GM23338 (cell line): ENCODE measurements at regions not wholly inside any gene's neighbourhood (a gene's known extent, or its start where the extent isn't known, plus 50 kb on each side); places are given as distances from the start of the nearest gene placed in this dataset.

ENCODE experiments used
- ATAC-seq: fragments of 200-7000 bp; cut with Tn5 transposase; 3 replicates; pipeline ENCODE4 v1.9.1; 2020
- DNase-seq: peaks from one replicate; pipeline ENCODE4 v3.0.0-alpha.2; 2015; ENCODE audit warnings: low spot score
- H2AFZ ChIP-seq: fragments of 200-600 bp; sonication (generic); 2 replicates; pipeline ENCODE4 v1.8.0; 2016; ENCODE audit warnings: antibody characterized with exemption, mild to moderate bottlenecking, moderate library complexity
- H3F3A ChIP-seq: fragments of 200-600 bp; sonication (generic); replicated peaks from 2 replicates; pipeline ENCODE4 v1.8.0; 2017; ENCODE audit warnings: antibody characterized with exemption, mixed run types, low read depth
- H3K27ac ChIP-seq: fragments of 200-600 bp; sonication (generic); 2 replicates; pipeline ENCODE4 v1.6.1; 2016; ENCODE audit warnings: low read depth
- H3K27me3 ChIP-seq: fragments of 200-600 bp; sonication (generic); 2 replicates; pipeline ENCODE4 v1.8.0; 2016; ENCODE audit warnings: mild to moderate bottlenecking, mixed run types, moderate library complexity; ENCODE audit not compliant: insufficient read depth
- H3K36me3 ChIP-seq: fragments of 200-600 bp; sonication (generic); 2 replicates; pipeline ENCODE4 v1.8.0; 2016; ENCODE audit warnings: mild to moderate bottlenecking; ENCODE audit not compliant: insufficient read depth
- H3K4me1 ChIP-seq: fragments of 200-600 bp; sonication (generic); 2 replicates; pipeline ENCODE4 v1.8.0; 2016; ENCODE audit warnings: mild to moderate bottlenecking, moderate library complexity; ENCODE audit not compliant: insufficient read depth
- H3K4me2 ChIP-seq: fragments of 200-600 bp; sonication (generic); 2 replicates; pipeline ENCODE4 v1.7.1; 2017; ENCODE audit warnings: mixed run types
- H3K4me3 ChIP-seq: fragments of 200-600 bp; sonication (generic); 2 replicates; pipeline ENCODE4 v1.6.1; 2016; ENCODE audit warnings: mixed run types
- H3K79me2 ChIP-seq: fragments of 200-600 bp; sonication (generic); replicated peaks from 2 replicates; pipeline ENCODE4 v1.8.0; 2017; ENCODE audit warnings: mild to moderate bottlenecking; ENCODE audit not compliant: insufficient read depth
- H3K9me2 ChIP-seq: fragments of 200-600 bp; sonication (generic); 2 replicates; pipeline ENCODE4 v1.8.0; 2017; ENCODE audit not compliant: insufficient read depth
- H4K20me1 ChIP-seq: fragments of 200-600 bp; sonication (generic); replicated peaks from 2 replicates; pipeline ENCODE4 v1.8.0; 2017; ENCODE audit warnings: mild to moderate bottlenecking; ENCODE audit not compliant: insufficient read depth
- H3K27ac Mint-ChIP-seq: 2 replicates; pipeline ENCODE4 v1.8.0; 2020; ENCODE audit warnings: inconsistent platforms, mild to moderate bottlenecking, moderate library complexity, mixed read lengths
- H3K27me3 Mint-ChIP-seq: 3 replicates; pipeline ENCODE4 v1.8.0; 2022; ENCODE audit warnings: low read depth, mild to moderate bottlenecking, moderate library complexity, mixed read lengths, inconsistent platforms; ENCODE audit not compliant: insufficient read depth, poor library complexity
- H3K36me3 Mint-ChIP-seq: 3 replicates; pipeline ENCODE4 v1.8.0; 2021; ENCODE audit warnings: low read depth, mild to moderate bottlenecking, inconsistent platforms, moderate library complexity, mixed read lengths
- H3K4me1 Mint-ChIP-seq: 3 replicates; pipeline ENCODE4 v1.8.0; 2020; ENCODE audit warnings: mild to moderate bottlenecking, inconsistent platforms, mixed read lengths
- H3K4me3 Mint-ChIP-seq: 3 replicates; pipeline ENCODE4 v1.8.0; 2021; ENCODE audit warnings: moderate library complexity, mild to moderate bottlenecking, inconsistent platforms, mixed read lengths
- H3K9me3 Mint-ChIP-seq: 3 replicates; pipeline ENCODE4 v1.8.0; 2020; ENCODE audit warnings: moderate library complexity, mild to moderate bottlenecking, inconsistent platforms, mixed read lengths
- CREB1 ChIP-seq: fragments of 250-450 bp; sonication (Bioruptor Pico); IDR thresholded peaks from 2 replicates; pipeline ENCODE4 v1.5.0; 2020; ENCODE audit warnings: low read depth, mild to moderate bottlenecking, moderate library complexity
- CTCF ChIP-seq, 2 experiments: fragments of 200-600 bp in 1 of 2; sonication (generic) in 1 of 2; conservative IDR thresholded peaks; 2 replicates each; pipeline versions ENCODE4 v1.5.1 to v1.6.1; 2016 to 2017; ENCODE audit warnings: antibody characterized with exemption in 2 of 2, low read depth in 2 of 2, mild to moderate bottlenecking in 2 of 2, moderate library complexity in 1 of 2
- EZH2 ChIP-seq: fragments of 200-600 bp; sonication (generic); IDR thresholded peaks from one replicate; pipeline ENCODE4 v1.8.0; 2017; ENCODE audit warnings: antibody characterized with exemption, mild to moderate bottlenecking, low read depth; ENCODE audit not compliant: unreplicated experiment
- EZH2phosphoT487 ChIP-seq: fragments of 200-600 bp; sonication (generic); IDR thresholded peaks from one replicate; pipeline ENCODE4 v1.8.1; 2018; ENCODE audit warnings: antibody characterized with exemption; ENCODE audit not compliant: unreplicated experiment
- JUNB ChIP-seq: IDR thresholded peaks from one replicate; pipeline ENCODE4 v1.6.1; 2016; ENCODE audit warnings: antibody characterized with exemption; ENCODE audit not compliant: unreplicated experiment
- NANOG ChIP-seq: IDR thresholded peaks from 2 replicates; pipeline ENCODE4 v1.6.1; 2016; ENCODE audit warnings: antibody characterized with exemption, borderline replicate concordance
- POLR2AphosphoS5 ChIP-seq: IDR thresholded peaks from 2 replicates; pipeline ENCODE4 v1.6.1; 2016; ENCODE audit warnings: antibody characterized with exemption, low read depth
- REST ChIP-seq: IDR thresholded peaks from one replicate; pipeline ENCODE4 v1.6.1; 2018; ENCODE audit warnings: antibody characterized with exemption; ENCODE audit not compliant: unreplicated experiment
- STAT1 ChIP-seq: IDR thresholded peaks from one replicate; pipeline ENCODE4 v1.6.1; 2016; ENCODE audit warnings: antibody characterized with exemption; ENCODE audit not compliant: unreplicated experiment
- ZNF114 ChIP-seq: fragments of 250-450 bp; sonication (Bioruptor Pico); IDR thresholded peaks from 2 replicates; pipeline ENCODE4 v1.5.0; 2020; ENCODE audit warnings: mild to moderate bottlenecking, moderate library complexity
- ZNF331 ChIP-seq: fragments of 250-450 bp; sonication (Bioruptor Pico); IDR thresholded peaks from 2 replicates; pipeline ENCODE4 v1.5.0; 2020; ENCODE audit warnings: low read depth, mild to moderate bottlenecking, moderate library complexity
- ZNF462 ChIP-seq: fragments of 250-450 bp; sonication (Bioruptor Pico); IDR thresholded peaks from 2 replicates; pipeline ENCODE4 v1.5.0; 2020; ENCODE audit warnings: mild to moderate bottlenecking, moderate library complexity
- TF ChIP-seq, protein P1 (sequence below): IDR thresholded peaks from 2 replicates; pipeline ENCODE4 v1.6.1; 2016; ENCODE audit warnings: antibody characterized with exemption

DNA sequence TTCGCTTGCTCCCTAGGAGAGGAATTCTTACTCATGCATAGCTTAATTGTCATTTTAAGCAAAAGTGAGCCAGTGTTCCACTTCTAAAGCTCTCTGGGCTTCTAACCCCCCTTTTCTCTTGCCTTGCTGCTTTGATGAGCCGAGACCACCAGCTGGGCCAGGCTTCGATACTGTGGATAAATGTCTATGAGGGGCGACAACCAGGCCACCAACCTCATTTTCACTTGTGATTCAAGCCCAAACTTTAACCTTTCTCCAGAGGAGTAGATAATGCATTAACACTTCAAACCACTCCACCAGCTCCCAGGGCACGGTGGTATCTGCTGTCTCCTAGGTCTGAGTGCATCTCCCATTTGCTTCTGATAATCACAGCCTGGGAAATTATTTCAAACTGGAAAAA is 205.6 kb downstream of the PSAT1 start:
- H3K27ac ChIP-seq: no peak overlapping the region
- no peak overlapping the region for H3K27ac Mint-ChIP-seq
- no peaks in the 10 kb centered on the region for H3F3A ChIP-seq
- H3K4me1 Mint-ChIP-seq: peaks cover 10% of the 10 kb centered on the region
- H4K20me1 ChIP-seq: no peaks in the 10 kb centered on the region
- peaks cover 4% of the 10 kb centered on the region; the same call in 1 of the 2 replicates for H3K9me2 ChIP-seq
- no peak overlapping the region for H3K4me3 ChIP-seq
- ATAC-seq: no peak
- H3K4me2 ChIP-seq: 0 out of 2 replicates have a peak overlapping the region, but pooled peaks have one; percentile 26
- no peaks in the 10 kb centered on the region for H3K36me3 ChIP-seq
- H3K4me3 Mint-ChIP-seq: no peak overlapping the region
- H3K4me1 ChIP-seq: peaks cover 7% of the 10 kb centered on the region; the same call in 1 of the 2 replicates
- no peak overlapping the region for H2AFZ ChIP-seq
- peaks cover 2% of the 10 kb centered on the region for H3K27me3 Mint-ChIP-seq
- H3K79me2 ChIP-seq: no peaks in the 10 kb centered on the region
- H3K9me3 Mint-ChIP-seq: no peaks in the 10 kb centered on the region
- no peaks in the 10 kb centered on the region for H3K27me3 ChIP-seq
- TF ChIP-seq STAT1 (no peak), JUNB (no peak), NANOG (no peak), EZH2phosphoT487 (no peak), CTCF (conservative IDR thresholded peaks at IDR 0.05; ENCODE audit: low read depth in 2 of 2) (no peak), REST (no peak), ZNF331 (no peak), ZNF114 (CRISPR knock-in tag) (no peak), POLR2AphosphoS5 (no peak), CREB1 (CRISPR knock-in tag) (no peak), ZNF462 (CRISPR knock-in tag) (no peak), EZH2 (no peak)
- TF ChIP-seq, protein P1, sequence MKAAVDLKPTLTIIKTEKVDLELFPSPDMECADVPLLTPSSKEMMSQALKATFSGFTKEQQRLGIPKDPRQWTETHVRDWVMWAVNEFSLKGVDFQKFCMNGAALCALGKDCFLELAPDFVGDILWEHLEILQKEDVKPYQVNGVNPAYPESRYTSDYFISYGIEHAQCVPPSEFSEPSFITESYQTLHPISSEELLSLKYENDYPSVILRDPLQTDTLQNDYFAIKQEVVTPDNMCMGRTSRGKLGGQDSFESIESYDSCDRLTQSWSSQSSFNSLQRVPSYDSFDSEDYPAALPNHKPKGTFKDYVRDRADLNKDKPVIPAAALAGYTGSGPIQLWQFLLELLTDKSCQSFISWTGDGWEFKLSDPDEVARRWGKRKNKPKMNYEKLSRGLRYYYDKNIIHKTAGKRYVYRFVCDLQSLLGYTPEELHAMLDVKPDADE: no peak
- peaks cover 2% of the 10 kb centered on the region; the same call in 1 of the 3 replicates for H3K36me3 Mint-ChIP-seq
- peak; percentile 11 for DNase-seq
